Muscle layer of duodenum (tissue), 2 donors: ENCODE measurements at regions not wholly inside any gene's neighbourhood (a gene's known extent, or its start where the extent isn't known, plus 50 kb on each side); places are given as distances from the start of the nearest gene placed in this dataset.

ENCODE experiments used
- H3K27ac ChIP-seq: one replicate; pipeline ENCODE4 v1.7.0; 2013; ENCODE audit warnings: mild to moderate bottlenecking, low read length
- H3K27me3 ChIP-seq: one replicate; pipeline ENCODE4 v1.7.0; 2013; ENCODE audit warnings: low read depth, mild to moderate bottlenecking, control low read depth, low read length
- H3K36me3 ChIP-seq, 2 donors: one replicate each; pipeline ENCODE4 v1.7.0; 2013; ENCODE audit warnings: low read length in 2 of 2, control low read depth in 1 of 2, mild to moderate bottlenecking in 1 of 2; ENCODE audit not compliant: insufficient read depth in 2 of 2, control insufficient read depth in 1 of 2
- H3K4me1 ChIP-seq, 2 donors: one replicate each; pipeline ENCODE4 v1.7.0; 2013; ENCODE audit warnings: low read length in 2 of 2, mild to moderate bottlenecking in 2 of 2, control low read depth in 1 of 2, moderate library complexity in 1 of 2; ENCODE audit not compliant: insufficient read depth in 2 of 2, control insufficient read depth in 1 of 2
- H3K4me3 ChIP-seq, 2 donors: one replicate each; pipeline ENCODE4 v1.7.0; 2013; ENCODE audit warnings: low read length in 2 of 2, low read depth in 1 of 2, mild to moderate bottlenecking in 1 of 2
- H3K9me3 ChIP-seq, 2 donors: one replicate each; pipeline ENCODE4 v1.7.0; 2013; ENCODE audit warnings: low read length in 2 of 2, control low read depth in 1 of 2, mild to moderate bottlenecking in 1 of 2; ENCODE audit not compliant: control insufficient read depth in 1 of 2
- donor health status: healthy.

- Histone ChIP-seq H3K9me3 (no peaks in the 10 kb centered on the region), H3K27ac (no peak overlapping the region), H3K27me3 (no peaks in the 10 kb centered on the region), H3K4me1 (peaks cover 3 to 6% of the 10 kb centered on the region in 2 donors), H3K4me3 (no peak overlapping the region), H3K36me3 (no peaks in the 10 kb centered on the region)
Observed at GRCh38 chr3:117281371-117281770, 571.8 kb downstream of the TUSC7 start.

DNA sequence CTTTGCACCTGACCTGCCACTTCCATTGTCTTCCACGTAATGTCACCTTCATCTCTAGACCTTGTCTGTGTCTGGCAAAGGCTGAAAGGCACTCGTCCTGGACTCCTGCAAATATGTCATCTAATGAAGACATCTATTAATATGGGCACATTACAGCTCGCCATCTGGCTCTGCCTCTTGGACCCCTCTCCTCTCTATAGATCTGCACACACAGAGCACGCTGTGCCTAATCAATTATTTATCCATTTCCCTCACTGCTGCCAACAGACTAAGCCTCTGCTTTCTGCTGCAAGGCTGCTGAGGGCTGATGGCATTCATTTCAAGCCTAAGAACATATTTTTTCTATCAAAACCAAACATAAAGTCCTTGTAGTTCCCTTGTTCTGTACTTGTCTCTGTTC is 573.0 kb downstream of the TUSC7 start:
- no peak overlapping the region for H3K27ac ChIP-seq
- no peaks in the 10 kb centered on the region for H3K9me3 ChIP-seq
- no peak overlapping the region for H3K4me3 ChIP-seq
- H3K27me3 ChIP-seq, result no peaks in the 10 kb centered on the region
- H3K4me1 ChIP-seq, result peaks cover 3 to 6% of the 10 kb centered on the region in 2 donors
- H3K36me3 ChIP-seq, result no peaks in the 10 kb centered on the region

DNA sequence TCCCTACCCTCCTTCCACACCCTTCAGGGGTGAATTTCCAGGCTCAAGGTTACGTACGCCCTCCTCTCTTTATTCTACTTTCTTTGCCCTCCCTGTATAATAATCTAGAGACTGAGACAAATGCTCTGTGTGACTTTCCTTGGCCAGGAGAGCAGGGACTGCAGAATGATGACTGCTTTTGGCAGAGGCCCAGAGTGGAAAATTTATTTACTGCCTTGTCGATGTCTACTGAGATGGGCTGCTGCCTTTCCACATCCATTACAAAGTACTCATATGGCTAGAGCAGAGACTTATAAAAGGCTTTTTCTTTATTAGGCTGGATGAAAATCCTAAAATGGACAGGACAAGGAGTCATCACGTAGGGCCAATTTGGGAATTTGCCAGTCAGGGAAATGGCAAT is 576.2 kb downstream of the TUSC7 start:
- Histone ChIP-seq H3K4me3 (no peak overlapping the region), H3K27ac (no peak overlapping the region), H3K27me3 (no peaks in the 10 kb centered on the region), H3K36me3 (no peaks in the 10 kb centered on the region), H3K4me1 (peaks cover 0 to 6% of the 10 kb centered on the region in 2 donors), H3K9me3 (no peaks in the 10 kb centered on the region)

GRCh38 chr3:117286488-117286887 is 576.9 kb downstream of the TUSC7 start:
- no peaks in the 10 kb centered on the region for H3K27me3 ChIP-seq
- no peaks in the 10 kb centered on the region for H3K9me3 ChIP-seq
- H3K4me3 ChIP-seq, result no peak overlapping the region
- no peaks in the 10 kb centered on the region for H3K36me3 ChIP-seq
- H3K27ac ChIP-seq, result no peak overlapping the region
- peaks cover 0 to 6% of the 10 kb centered on the region in 2 donors for H3K4me1 ChIP-seq

- Histone ChIP-seq H3K4me1 (peaks cover 0 to 6% of the 10 kb centered on the region in 2 donors), H3K27me3 (no peaks in the 10 kb centered on the region), H3K36me3 (no peaks in the 10 kb centered on the region), H3K4me3 (no peak overlapping the region), H3K27ac (no peak overlapping the region), H3K9me3 (no peaks in the 10 kb centered on the region)
Observed at GRCh38 chr3:117287602-117288001, 578.0 kb downstream of the TUSC7 start.

GRCh38 chr3:117291476-117291875 is 581.9 kb downstream of the TUSC7 start:
- no peaks in the 10 kb centered on the region for H3K36me3 ChIP-seq
- no peaks in the 10 kb centered on the region for H3K9me3 ChIP-seq
- H3K27ac ChIP-seq, result no peak overlapping the region
- no peak overlapping the region for H3K4me3 ChIP-seq
- H3K4me1 ChIP-seq, result no peaks in the 10 kb centered on the region
- no peaks in the 10 kb centered on the region for H3K27me3 ChIP-seq

GRCh38 chr3:117297065-117297464 is 587.5 kb downstream of the TUSC7 start:
- Histone ChIP-seq H3K4me3 (no peak overlapping the region), H3K9me3 (no peaks in the 10 kb centered on the region), H3K27me3 (no peaks in the 10 kb centered on the region), H3K27ac (no peak overlapping the region), H3K36me3 (no peaks in the 10 kb centered on the region), H3K4me1 (no peaks in the 10 kb centered on the region)

GRCh38 chr3:117297541-117297940 is 588.0 kb downstream of the TUSC7 start:
- no peaks in the 10 kb centered on the region for H3K4me1 ChIP-seq
- no peaks in the 10 kb centered on the region for H3K36me3 ChIP-seq
- no peak overlapping the region for H3K27ac ChIP-seq
- no peaks in the 10 kb centered on the region for H3K27me3 ChIP-seq
- H3K4me3 ChIP-seq, result no peak overlapping the region
- no peaks in the 10 kb centered on the region for H3K9me3 ChIP-seq

DNA sequence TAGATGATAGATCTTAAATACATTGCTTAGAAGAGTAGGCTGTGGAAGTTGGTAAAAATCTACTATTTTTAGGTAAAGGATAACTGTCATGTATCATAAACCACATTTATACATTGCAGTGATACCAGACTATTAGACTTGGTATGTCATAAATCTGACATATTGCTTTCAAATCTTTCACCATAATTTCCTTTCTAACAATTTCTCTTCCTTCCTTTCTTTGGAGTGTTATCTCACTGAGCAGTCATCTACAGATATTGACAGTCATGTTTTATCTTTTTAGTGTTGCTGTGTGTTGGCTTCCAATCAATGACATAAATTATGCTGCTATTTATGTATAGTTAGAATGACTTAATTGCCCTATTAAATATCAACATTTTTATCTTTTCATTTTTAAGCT is 588.7 kb downstream of the TUSC7 start:
- Histone ChIP-seq H3K27ac (no peak overlapping the region), H3K27me3 (no peaks in the 10 kb centered on the region), H3K9me3 (no peaks in the 10 kb centered on the region), H3K4me3 (no peak overlapping the region), H3K36me3 (no peaks in the 10 kb centered on the region), H3K4me1 (no peaks in the 10 kb centered on the region)

DNA sequence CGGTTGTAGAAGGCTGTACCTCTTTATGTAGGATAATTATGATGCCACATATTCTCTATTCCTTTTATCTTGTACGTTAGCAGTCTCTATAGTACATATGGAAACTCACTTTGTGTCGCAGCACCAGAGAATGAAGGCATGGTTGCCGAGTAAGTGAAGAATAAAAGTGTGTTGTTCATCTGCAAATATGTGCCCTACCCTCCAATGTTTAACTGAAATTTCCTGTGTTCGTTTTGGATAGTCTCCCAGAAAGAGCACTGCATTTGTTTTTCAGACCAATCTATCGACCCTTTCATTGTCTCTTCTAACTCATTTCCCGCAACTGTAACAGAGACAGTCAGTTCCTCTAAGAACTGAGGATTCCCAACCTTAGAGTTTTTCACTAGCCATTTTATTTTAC is 592.8 kb downstream of the TUSC7 start:
- no peak overlapping the region for H3K27ac ChIP-seq
- H3K9me3 ChIP-seq, result no peaks in the 10 kb centered on the region
- H3K36me3 ChIP-seq, result no peaks in the 10 kb centered on the region
- H3K27me3 ChIP-seq, result no peaks in the 10 kb centered on the region
- no peak overlapping the region for H3K4me3 ChIP-seq
- no peaks in the 10 kb centered on the region for H3K4me1 ChIP-seq

DNA sequence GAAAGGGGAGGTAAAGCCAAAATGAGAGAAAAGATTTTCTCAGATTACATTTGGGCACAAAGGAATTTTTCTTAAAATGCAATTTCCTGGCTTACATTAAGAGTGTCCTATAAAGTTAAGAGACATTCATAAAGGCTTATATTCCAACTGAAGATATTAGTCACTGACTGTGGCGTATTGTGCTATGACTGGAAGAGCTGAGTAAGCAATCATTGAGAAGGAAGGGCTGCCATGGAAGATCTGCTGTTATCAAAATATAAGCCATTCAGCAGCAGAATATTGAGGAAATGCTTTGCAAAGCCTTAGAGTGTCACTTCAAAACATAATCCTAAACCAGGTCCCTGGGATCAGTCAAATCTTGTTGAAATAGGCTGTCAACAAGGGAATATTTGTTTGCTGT is 593.9 kb downstream of the TUSC7 start:
- Histone ChIP-seq H3K9me3 (no peaks in the 10 kb centered on the region), H3K36me3 (no peaks in the 10 kb centered on the region), H3K4me3 (no peak overlapping the region), H3K27me3 (no peaks in the 10 kb centered on the region), H3K27ac (no peak overlapping the region), H3K4me1 (no peaks in the 10 kb centered on the region)

DNA sequence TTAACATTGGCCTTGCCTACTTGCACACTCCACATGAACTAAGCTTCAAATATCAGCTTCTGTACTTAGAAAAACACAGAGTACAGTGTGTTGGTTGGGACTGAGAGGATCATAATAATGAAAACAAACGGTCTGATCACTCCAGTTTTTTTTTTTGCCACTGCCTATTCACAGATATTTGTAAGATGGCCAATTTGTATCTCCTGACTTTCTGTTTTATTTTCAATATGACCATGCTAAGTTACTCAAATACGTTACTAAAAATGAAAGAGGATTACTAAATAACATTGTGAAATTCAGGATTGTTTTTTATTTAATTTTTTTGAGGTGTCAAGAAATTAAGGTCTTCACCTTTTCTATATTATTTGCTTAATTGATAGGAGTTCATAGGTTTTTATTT is 595.1 kb downstream of the TUSC7 start:
- Histone ChIP-seq H3K27me3 (no peaks in the 10 kb centered on the region), H3K36me3 (no peaks in the 10 kb centered on the region), H3K4me1 (no peaks in the 10 kb centered on the region), H3K4me3 (no peak overlapping the region), H3K9me3 (no peaks in the 10 kb centered on the region), H3K27ac (no peak overlapping the region)
